WTC11 (cell line): ENCODE measurements at regions not wholly inside any gene's neighbourhood (a gene's known extent, or its start where the extent isn't known, plus 50 kb on each side); places are given as distances from the start of the nearest gene placed in this dataset.

Experiments
- ATAC-seq: fragments of 200-7000 bp; cut with Tn5 transposase; 2 replicates; pipeline ENCODE4 v1.10.0; 2021; ENCODE audit warnings: mild to moderate bottlenecking, moderate library complexity
- CTCF ChIA-PET: fragments of 300-600 bp; sonication (Branson Sonifier 250); formaldehyde crosslinking; loops from one replicate; lab custom pipeline; 2021; ENCODE audit warnings: antibody characterized with exemption; lab: Charles Lee
- POLR2A ChIA-PET: fragments of 350-600 bp; sonication (Branson Sonifier 250); formaldehyde crosslinking; loops from one replicate; lab custom pipeline; 2021; ENCODE audit warnings: antibody characterized with exemption; lab: Charles Lee
- DNase-seq: peaks from one replicate; pipeline ENCODE4 v3.0.0; 2021; ENCODE audit warnings: low spot score
- H3K27ac Mint-ChIP-seq: 2 replicates; pipeline ENCODE4 v1.8.0; 2021; ENCODE audit warnings: mixed read lengths
- H3K27me3 Mint-ChIP-seq: 2 replicates; pipeline ENCODE4 v1.8.0; 2021; ENCODE audit warnings: low read depth, mild to moderate bottlenecking, moderate library complexity, mixed read lengths
- H3K36me3 Mint-ChIP-seq: 2 replicates; pipeline ENCODE4 v1.8.0; 2021; ENCODE audit warnings: mixed read lengths
- H3K4me1 Mint-ChIP-seq: 2 replicates; pipeline ENCODE4 v1.8.0; 2022; ENCODE audit warnings: mixed read lengths
- H3K4me3 Mint-ChIP-seq: 2 replicates; pipeline ENCODE4 v1.8.0; 2021; ENCODE audit warnings: mild to moderate bottlenecking, moderate library complexity, mixed read lengths
- H3K9me3 Mint-ChIP-seq: 2 replicates; pipeline ENCODE4 v1.8.0; 2021; ENCODE audit warnings: mixed read lengths
- E2F4 ChIP-seq: sonication (generic); formaldehyde crosslinking; IDR thresholded peaks from 2 replicates; pipeline ENCODE4 v1.8.1; 2022; ENCODE audit warnings: low read depth, mild to moderate bottlenecking, moderate library complexity, missing genetic modification reagents, borderline replicate concordance
- E2F5 ChIP-seq: sonication (generic); formaldehyde crosslinking; IDR thresholded peaks from 2 replicates; pipeline ENCODE4 v1.8.1; 2022; ENCODE audit warnings: mild to moderate bottlenecking, moderate library complexity, missing genetic modification reagents
- FOXK1 ChIP-seq: sonication (generic); formaldehyde crosslinking; IDR thresholded peaks from 2 replicates; pipeline ENCODE4 v1.8.0; 2022; ENCODE audit warnings: mild to moderate bottlenecking, moderate library complexity, missing genetic modification reagents
- FOXP4 ChIP-seq: sonication (generic); formaldehyde crosslinking; IDR thresholded peaks from 2 replicates; pipeline ENCODE4 v1.8.0; 2022; ENCODE audit warnings: mild to moderate bottlenecking, missing genetic modification reagents
- MAX ChIP-seq: sonication (generic); formaldehyde crosslinking; IDR thresholded peaks from 2 replicates; pipeline ENCODE4 v1.8.0; 2022; ENCODE audit warnings: mild to moderate bottlenecking, missing genetic modification reagents
- MYBL2 ChIP-seq: sonication (generic); formaldehyde crosslinking; IDR thresholded peaks from 2 replicates; pipeline ENCODE4 v1.8.1; 2023; ENCODE audit warnings: mild to moderate bottlenecking, moderate library complexity, missing genetic modification reagents
- NR1H2 ChIP-seq: sonication (generic); formaldehyde crosslinking; IDR thresholded peaks from 2 replicates; pipeline ENCODE4 v1.9.0; 2021; ENCODE audit warnings: mild to moderate bottlenecking, moderate library complexity, missing genetic modification reagents
- NR2C2 ChIP-seq: sonication (generic); formaldehyde crosslinking; IDR thresholded peaks from 2 replicates; pipeline ENCODE4 v1.8.0; 2022; ENCODE audit warnings: mild to moderate bottlenecking, missing genetic modification reagents
- OVOL2 ChIP-seq: fragments of 250-450 bp; sonication (Bioruptor Pico); IDR thresholded peaks from 2 replicates; pipeline ENCODE4 v1.9.0; 2021; ENCODE audit warnings: mild to moderate bottlenecking, borderline replicate concordance
- ZMAT4 ChIP-seq: fragments of 250-450 bp; sonication (Bioruptor Pico); IDR thresholded peaks from 2 replicates; pipeline ENCODE4 v1.9.0; 2021; ENCODE audit warnings: mild to moderate bottlenecking
- ZNF281 ChIP-seq: sonication (generic); formaldehyde crosslinking; IDR thresholded peaks from 2 replicates; pipeline ENCODE4 v1.8.0; 2023; ENCODE audit warnings: mild to moderate bottlenecking, missing genetic modification reagents
- ZNF317 ChIP-seq: sonication (generic); formaldehyde crosslinking; IDR thresholded peaks from 2 replicates; pipeline ENCODE4 v1.8.1; 2023; ENCODE audit warnings: low read depth, mild to moderate bottlenecking, moderate library complexity, missing genetic modification reagents, borderline replicate concordance
- ZNF423 ChIP-seq: fragments of 250-450 bp; sonication (Bioruptor Pico); IDR thresholded peaks from 2 replicates; pipeline ENCODE4 v2.1.2; 2022; ENCODE audit warnings: mild to moderate bottlenecking, moderate library complexity

- TF ChIP-seq ZNF281 (CRISPR knock-in tag) (no peak), MAX (no peak), ZNF423 (no peak), E2F4 (CRISPR knock-in tag) (no peak), FOXK1 (no peak), OVOL2 (CRISPR knock-in tag) (no peak), FOXP4 (CRISPR knock-in tag) (no peak), ZNF317 (no peak)
Measured at GRCh38 chr2:181124497-181124896, 144.1 kb downstream of the UBE2E3 start (continued).

GRCh38 chr2:181125359-181125758, 145.0 kb downstream of the UBE2E3 start:
- H3K4me1 Mint-ChIP-seq: peaks cover 15% of the 10 kb centered on the region
- CTCF ChIA-PET: no interaction called here

GRCh38 chr2:181126311-181126868, 146.0 kb downstream of the UBE2E3 start:
- CTCF ChIA-PET: no interaction called here

More at GRCh38 chr2:181125359-181125758, 145.0 kb downstream of the UBE2E3 start:
- Mint-ChIP-seq H3K4me3 (no peak overlapping the region), H3K27ac (no peak overlapping the region), H3K27me3 (no peaks in the 10 kb centered on the region), H3K9me3 (0 out of 2 replicates have a peak, but pooled peaks cover 4% of the 10 kb centered on the region), H3K36me3 (no peaks in the 10 kb centered on the region)
- POLR2A ChIA-PET: no interaction called here
- no peak for ATAC-seq
- DNase-seq: no peak
- no peak for TF ChIP-seq NR2C2
- TF ChIP-seq E2F5: no peak
- no peak for TF ChIP-seq ZMAT4 (CRISPR knock-in tag)

More at GRCh38 chr2:181126311-181126868, 146.0 kb downstream of the UBE2E3 start:
- Mint-ChIP-seq H3K4me3 (no peak overlapping the region), H3K27ac (no peak overlapping the region), H3K27me3 (no peaks in the 10 kb centered on the region), H3K9me3 (0 out of 2 replicates have a peak, but pooled peaks cover 4% of the 10 kb centered on the region), H3K36me3 (no peaks in the 10 kb centered on the region), H3K4me1 (peaks cover 15% of the 10 kb centered on the region)
- POLR2A ChIA-PET: no interaction called here
- no peak for TF ChIP-seq NR1H2 (CRISPR knock-in tag)
- no peak for TF ChIP-seq MYBL2 (CRISPR knock-in tag)
- TF ChIP-seq E2F5: no peak
- DNase-seq: no peak
- ATAC-seq: no peak
